ENCODE measurements at regions not wholly inside any gene's neighbourhood (a gene's known extent, or its start where the extent isn't known, plus 50 kb on each side); places are given as distances from the start of the nearest gene placed in this dataset.

GRCh38 chr6:48249071-48249470 is 138.1 kb upstream of the PTCHD4 start:
- DNase-seq (no peak), ATAC-seq (no peak)
- no peak for TF ChIP-seq CTCF (IDR thresholded peaks at IDR 0.05)
- intact Hi-C loops (cut with DNase I, micrococcal nuclease), result no loop called here
- H3K4me1 ChIP-seq (ENCODE audit: low read depth), result no peaks in the 10 kb centered on the region
- H3K4me3 ChIP-seq, result no peak overlapping the region
- no peaks in the 10 kb centered on the region for H3K9me3 ChIP-seq
- H3K36me3 ChIP-seq (ENCODE audit: low read depth), result no peaks in the 10 kb centered on the region

- Histone ChIP-seq H3K4me1 (ENCODE audit: low read depth) (no peaks in the 10 kb centered on the region), H3K9me3 (no peaks in the 10 kb centered on the region), H3K4me3 (no peak overlapping the region), H3K36me3 (ENCODE audit: low read depth) (no peaks in the 10 kb centered on the region)
- ATAC-seq, result no peak
- TF ChIP-seq CTCF (IDR thresholded peaks at IDR 0.05), result no peak
- no peak for DNase-seq
- intact Hi-C loops (cut with DNase I, micrococcal nuclease), result no loop called here
Measured at GRCh38 chr6:48243071-48243470, 132.1 kb upstream of the PTCHD4 start.

- no peaks in the 10 kb centered on the region for H3K36me3 ChIP-seq (ENCODE audit: low read depth)
- no peak for TF ChIP-seq CTCF (IDR thresholded peaks at IDR 0.05)
- DNase-seq (no peak), ATAC-seq (no peak)
- H3K9me3 ChIP-seq, result peaks cover 8% of the 10 kb centered on the region
- H3K4me3 ChIP-seq, result no peak overlapping the region
- H3K4me1 ChIP-seq (ENCODE audit: low read depth), result no peaks in the 10 kb centered on the region
- intact Hi-C loops (cut with DNase I, micrococcal nuclease), result no loop called here
Measured at GRCh38 chr6:48240287-48240686, 129.3 kb upstream of the PTCHD4 start.

- peaks cover 8% of the 10 kb centered on the region for H3K9me3 ChIP-seq
- no peak for TF ChIP-seq CTCF (IDR thresholded peaks at IDR 0.05)
- intact Hi-C loops (cut with DNase I, micrococcal nuclease), result no loop called here
- DNase-seq (no peak), ATAC-seq (no peak)
- H3K36me3 ChIP-seq (ENCODE audit: low read depth), result no peaks in the 10 kb centered on the region
- no peak overlapping the region for H3K4me3 ChIP-seq
- H3K4me1 ChIP-seq (ENCODE audit: low read depth), result no peaks in the 10 kb centered on the region
Measured at GRCh38 chr6:48236375-48236774, 125.4 kb upstream of the PTCHD4 start.

GRCh38 chr6:48233063-48233462 is 122.1 kb upstream of the PTCHD4 start:
- no peaks in the 10 kb centered on the region for H3K4me1 ChIP-seq (ENCODE audit: low read depth)
- TF ChIP-seq CTCF (IDR thresholded peaks at IDR 0.05), result no peak
- H3K4me3 ChIP-seq, result no peak overlapping the region
- ATAC-seq, result no peak
- no peak for DNase-seq
- H3K9me3 ChIP-seq, result peaks cover 8% of the 10 kb centered on the region
- H3K36me3 ChIP-seq (ENCODE audit: low read depth), result no peaks in the 10 kb centered on the region
- intact Hi-C loops (cut with DNase I, micrococcal nuclease), result no loop called here

GRCh38 chr6:48229841-48230240 is 118.8 kb upstream of the PTCHD4 start:
- intact Hi-C loops (cut with DNase I, micrococcal nuclease), result no loop called here
- TF ChIP-seq CTCF (IDR thresholded peaks at IDR 0.05), result no peak
- Histone ChIP-seq H3K4me3 (no peak overlapping the region), H3K4me1 (ENCODE audit: low read depth) (no peaks in the 10 kb centered on the region), H3K9me3 (no peaks in the 10 kb centered on the region), H3K36me3 (ENCODE audit: low read depth) (no peaks in the 10 kb centered on the region)
- DNase-seq, result no peak
- no peak for ATAC-seq

Measured in mucosa of descending colon (tissue), 3 donors.